Activated CD4-positive, alpha-beta T cell treated with anti-CD3 and anti-CD28 coated beads for 36 hours (primary cell): ENCODE measurements at regions not wholly inside any gene's neighbourhood (a gene's known extent, or its start where the extent isn't known, plus 50 kb on each side); places are given as distances from the start of the nearest gene placed in this dataset.
A peak's percentile ranks its signal among the peaks of the same experiment; 100 is the strongest.
"Not testable (repeated sequence)": the region's sequence is repeated elsewhere in the genome, so short reads cannot be mapped to it uniquely, and the experiment has no call there.

Experiments
- ATAC-seq: fragments of 200-7000 bp; cut with Tn5 transposase; one replicate; pipeline ENCODE4 v1.10.0; 2021; ENCODE audit warnings: mild to moderate bottlenecking, moderate library complexity
- CTCF ChIA-PET: fragments of 350-600 bp; sonication (Branson Sonifier 250); formaldehyde crosslinking; loops from one replicate; lab custom pipeline; 2021; ENCODE audit warnings: antibody characterized with exemption; lab: Charles Lee
- POLR2A ChIA-PET: fragments of 350-600 bp; sonication (Branson Sonifier 250); formaldehyde crosslinking; loops from one replicate; lab custom pipeline; 2021; ENCODE audit warnings: antibody characterized with exemption, inconsistent platforms; lab: Charles Lee
- DNase-seq: peaks from one replicate; pipeline ENCODE4 v3.0.0-alpha.2; 2020
- H3K27ac Mint-ChIP-seq: one replicate; pipeline ENCODE4 v1.8.0; 2021; ENCODE audit warnings: mixed read lengths
- H3K27me3 Mint-ChIP-seq: one replicate; pipeline ENCODE4 v1.8.0; 2021; ENCODE audit warnings: mixed read lengths
- H3K36me3 Mint-ChIP-seq: one replicate; pipeline ENCODE4 v1.8.0; 2021; ENCODE audit warnings: low read depth, mixed read lengths
- H3K4me1 Mint-ChIP-seq: one replicate; pipeline ENCODE4 v1.8.0; 2021; ENCODE audit warnings: mixed read lengths
- H3K4me3 Mint-ChIP-seq: one replicate; pipeline ENCODE4 v1.8.0; 2021; ENCODE audit warnings: mild to moderate bottlenecking, moderate library complexity, mixed read lengths
- H3K9me3 Mint-ChIP-seq: one replicate; pipeline ENCODE4 v1.8.0; 2021; ENCODE audit warnings: low read depth, mixed read lengths
- intact Hi-C, 2 experiments: fragments of 100-400 bp; cut with DNase I in 1 of 2; cut with micrococcal nuclease in 1 of 2; formaldehyde crosslinking; loops; one replicate each; pipeline versions ENCODE4 v1.14.2 to v1.15.1; 2022 to 2024; cut with DNase I, micrococcal nuclease

- peaks cover 6% of the 10 kb centered on the region for H3K36me3 Mint-ChIP-seq
- ATAC-seq = no peak
- no peak for DNase-seq
- no peaks in the 10 kb centered on the region for H3K27me3 Mint-ChIP-seq
- no peak overlapping the region for H3K27ac Mint-ChIP-seq
- ChIA-PET POLR2A (no interaction called here), CTCF (no interaction called here)
- H3K4me3 Mint-ChIP-seq = no peak overlapping the region
- intact Hi-C loops = no loop called here
- peaks cover 6% of the 10 kb centered on the region for H3K9me3 Mint-ChIP-seq
- peaks cover 29% of the 10 kb centered on the region for H3K4me1 Mint-ChIP-seq
Measured at GRCh38 chr1:173328961-173329360, 121.8 kb upstream of the TNFSF4 start.

GRCh38 chr1:173329726-173330125 is 122.6 kb upstream of the TNFSF4 start:
- ChIA-PET CTCF (no interaction called here), POLR2A (no interaction called here)
- no peak overlapping the region for H3K27ac Mint-ChIP-seq
- no peak overlapping the region for H3K4me3 Mint-ChIP-seq
- peaks cover 2% of the 10 kb centered on the region for H3K9me3 Mint-ChIP-seq
- DNase-seq (no peak), ATAC-seq (no peak)
- intact Hi-C loops = loop anchor here in 1 of 2 experiments (2.0 to 5.0 kb wide), 2 partner anchors 31 to 122 kb away; partner anchors contain the start of gene TNFSF4
- no peaks in the 10 kb centered on the region for H3K27me3 Mint-ChIP-seq
- H3K36me3 Mint-ChIP-seq = peaks cover 3% of the 10 kb centered on the region
- peaks cover 29% of the 10 kb centered on the region for H3K4me1 Mint-ChIP-seq

- ChIA-PET POLR2A (no interaction called here), CTCF (no interaction called here)
- H3K4me1 Mint-ChIP-seq = peaks cover 29% of the 10 kb centered on the region
- intact Hi-C loops = loop anchor here in 1 of 2 experiments (2.0 to 5.0 kb wide), 2 partner anchors 32 to 123 kb away; partner anchors contain the start of gene TNFSF4
- H3K9me3 Mint-ChIP-seq = peaks cover 2% of the 10 kb centered on the region
- H3K4me3 Mint-ChIP-seq = no peak overlapping the region
- no peaks in the 10 kb centered on the region for H3K27me3 Mint-ChIP-seq
- peaks cover 3% of the 10 kb centered on the region for H3K36me3 Mint-ChIP-seq
- no peak overlapping the region for H3K27ac Mint-ChIP-seq
- DNase-seq = no peak
- no peak for ATAC-seq
Measured at GRCh38 chr1:173330149-173330951, 123.2 kb upstream of the TNFSF4 start.

- H3K27ac Mint-ChIP-seq = peak overlapping the region; percentile 6
- H3K27me3 Mint-ChIP-seq, POLR2A ChIA-PET, DNase-seq, H3K4me3 Mint-ChIP-seq, H3K36me3 Mint-ChIP-seq, H3K9me3 Mint-ChIP-seq: not testable (repeated sequence)
- CTCF ChIA-PET = interaction anchor here (0.7 kb wide), 1 partner anchor 35 kb away, joined by 3 read pairs; no protein-coding TSS in a partner anchor
- ATAC-seq = peak; percentile 72
- peaks cover 29% of the 10 kb centered on the region for H3K4me1 Mint-ChIP-seq
- intact Hi-C loops = loop anchor here (1.0 to 5.0 kb wide), 3 partner anchors 32 to 124 kb away; partner anchors contain the start of gene TNFSF4 (in 1 of the 2)
Measured at GRCh38 chr1:173330952-173331548, 123.9 kb upstream of the TNFSF4 start.

- no peak overlapping the region for H3K4me3 Mint-ChIP-seq
- POLR2A ChIA-PET = no interaction called here
- intact Hi-C loops = loop anchor here in 1 of 2 experiments (5.0 kb wide), 1 partner anchor 125 kb away; the partner anchor contains the start of gene TNFSF4
Measured at GRCh38 chr1:173332026-173332425, 124.9 kb upstream of the TNFSF4 start.

GRCh38 chr1:173333581-173333980 is 126.5 kb upstream of the TNFSF4 start:
- POLR2A ChIA-PET = no interaction called here
- Mint-ChIP-seq H3K27me3 (no peaks in the 10 kb centered on the region), H3K27ac (no peak overlapping the region), H3K9me3 (no peaks in the 10 kb centered on the region), H3K4me3 (no peak overlapping the region), H3K4me1 (peaks cover 29% of the 10 kb centered on the region), H3K36me3 (no peaks in the 10 kb centered on the region)
- ATAC-seq (peak; percentile 68), DNase-seq (peak; percentile 4)
- intact Hi-C loops = loop anchor here in 1 of 2 experiments (5.0 kb wide), 1 partner anchor 126 kb away; the partner anchor contains the start of gene TNFSF4
- CTCF ChIA-PET = no interaction called here

More at GRCh38 chr1:173332026-173332425, 124.9 kb upstream of the TNFSF4 start:
- Mint-ChIP-seq H3K9me3 (no peaks in the 10 kb centered on the region), H3K27me3 (no peaks in the 10 kb centered on the region), H3K36me3 (peaks cover 3% of the 10 kb centered on the region), H3K27ac (no peak overlapping the region), H3K4me1 (peaks cover 29% of the 10 kb centered on the region)
- CTCF ChIA-PET = interaction anchor here (0.7 kb wide), 1 partner anchor 36 kb away, joined by 3 read pairs; no protein-coding TSS in a partner anchor
- no peak for DNase-seq
- no peak for ATAC-seq

- intact Hi-C loops = no loop called here
- Mint-ChIP-seq H3K27me3 (no peaks in the 10 kb centered on the region), H3K4me3 (no peak overlapping the region), H3K9me3 (no peaks in the 10 kb centered on the region), H3K4me1 (peaks cover 11% of the 10 kb centered on the region), H3K27ac (no peak overlapping the region), H3K36me3 (no peaks in the 10 kb centered on the region)
- ATAC-seq = no peak
- POLR2A ChIA-PET = no interaction called here
- no peak for DNase-seq
- CTCF ChIA-PET = no interaction called here
Measured at GRCh38 chr1:173337126-173337525, 130.0 kb upstream of the TNFSF4 start.

- no peaks in the 10 kb centered on the region for H3K27me3 Mint-ChIP-seq
- no peaks in the 10 kb centered on the region for H3K4me1 Mint-ChIP-seq
- ChIA-PET CTCF (no interaction called here), POLR2A (no interaction called here)
- DNase-seq = no peak
- intact Hi-C loops = no loop called here
- no peaks in the 10 kb centered on the region for H3K36me3 Mint-ChIP-seq
- H3K27ac Mint-ChIP-seq = no peak overlapping the region
- no peak for ATAC-seq
- H3K9me3 Mint-ChIP-seq = no peaks in the 10 kb centered on the region
- no peak overlapping the region for H3K4me3 Mint-ChIP-seq
Measured at GRCh38 chr1:173341307-173341706, 134.2 kb upstream of the TNFSF4 start.

- Mint-ChIP-seq H3K9me3 (no peaks in the 10 kb centered on the region), H3K36me3 (no peaks in the 10 kb centered on the region), H3K4me3 (no peak overlapping the region), H3K27ac (no peak overlapping the region), H3K4me1 (no peaks in the 10 kb centered on the region), H3K27me3 (no peaks in the 10 kb centered on the region)
- ATAC-seq (no peak), DNase-seq (no peak)
- intact Hi-C loops = no loop called here
- ChIA-PET POLR2A (no interaction called here), CTCF (no interaction called here)
Measured at GRCh38 chr1:173341971-173342370, 134.8 kb upstream of the TNFSF4 start.

- Mint-ChIP-seq H3K27me3 (no peaks in the 10 kb centered on the region), H3K27ac (no peak overlapping the region), H3K4me3 (no peak overlapping the region), H3K36me3 (no peaks in the 10 kb centered on the region), H3K9me3 (no peaks in the 10 kb centered on the region), H3K4me1 (no peaks in the 10 kb centered on the region)
- no peak for DNase-seq
- intact Hi-C loops = no loop called here
- ChIA-PET CTCF (no interaction called here), POLR2A (no interaction called here)
- ATAC-seq = no peak
Measured at GRCh38 chr1:173342736-173343135, 134.4 kb upstream of the PRDX6 start.

- H3K27me3 Mint-ChIP-seq = no peaks in the 10 kb centered on the region
- intact Hi-C loops = no loop called here
- ChIA-PET CTCF (interaction anchor here (0.5 to 0.7 kb wide), 2 partner anchors 338 to 739 kb away, joined by 3 read pairs; no protein-coding TSS in a partner anchor), POLR2A (no interaction called here)
- no peak overlapping the region for H3K27ac Mint-ChIP-seq
- no peaks in the 10 kb centered on the region for H3K9me3 Mint-ChIP-seq
- H3K4me3 Mint-ChIP-seq = no peak overlapping the region
- H3K36me3 Mint-ChIP-seq = peaks cover 4% of the 10 kb centered on the region
- no peak for DNase-seq
- ATAC-seq = no peak
- H3K4me1 Mint-ChIP-seq = no peaks in the 10 kb centered on the region
Measured at GRCh38 chr1:173344034-173344743, 132.9 kb upstream of the PRDX6 start.
